BE2C (cell line): ENCODE measurements at regions not wholly inside any gene's neighbourhood (a gene's known extent, or its start where the extent isn't known, plus 50 kb on each side); places are given as distances from the start of the nearest gene placed in this dataset.
"Not testable (repeated sequence)": the region's sequence is repeated elsewhere in the genome, so short reads cannot be mapped to it uniquely, and the experiment has no call there.

Experiments used
- DNase-seq: peaks from one replicate; pipeline ENCODE4 v3.0.0-alpha.2; 2020
- H3K27me3 ChIP-seq: fragments of 250-450 bp; sonication (Bioruptor Pico); 2 replicates; pipeline ENCODE4 v1.5.1; 2020; ENCODE audit warnings: mild to moderate bottlenecking
- H3K36me3 ChIP-seq: fragments of 250-450 bp; sonication (Bioruptor Pico); 2 replicates; pipeline ENCODE4 v1.5.1; 2020; ENCODE audit warnings: mild to moderate bottlenecking
- H3K4me1 ChIP-seq: fragments of 250-450 bp; sonication (Bioruptor Pico); 2 replicates; pipeline ENCODE4 v1.5.1; 2020
- H3K4me3 ChIP-seq: 2 replicates; pipeline ENCODE4 v1.5.1; 2011; ENCODE audit warnings: low read depth, low read length
- H3K9me3 ChIP-seq: fragments of 250-450 bp; sonication (Bioruptor Pico); 2 replicates; pipeline ENCODE4 v1.5.1; 2020
- CTCF ChIP-seq: IDR thresholded peaks from 2 replicates; pipeline ENCODE4 v1.5.1; 2012; ENCODE audit warnings: mild to moderate bottlenecking, low read depth, low read length

DNA sequence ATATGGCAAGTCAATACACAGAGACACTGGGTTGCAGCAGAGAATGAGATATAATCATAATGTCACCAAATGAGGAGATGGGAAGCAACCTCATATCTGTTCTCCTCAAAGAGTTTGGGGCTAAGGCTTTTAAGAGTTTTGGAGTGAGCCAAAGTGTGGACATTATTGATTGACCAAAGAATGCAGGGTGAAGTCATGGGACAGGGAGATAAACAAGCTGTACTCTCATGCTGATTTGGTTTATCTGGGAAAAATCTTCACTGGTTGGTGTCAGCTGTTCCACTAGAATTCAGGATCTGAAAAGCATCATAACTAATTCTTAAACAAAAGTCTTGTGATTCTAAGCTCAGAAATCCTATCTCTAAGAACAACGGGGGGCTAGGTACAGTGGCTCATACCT lies 585.9 kb upstream of the NRP1 start:
- DNase-seq, result no peak
- Histone ChIP-seq H3K4me3 (no peak overlapping the region), H3K36me3 (no peaks in the 10 kb centered on the region), H3K9me3 (no peaks in the 10 kb centered on the region), H3K27me3 (no peaks in the 10 kb centered on the region), H3K4me1 (no peaks in the 10 kb centered on the region)
- TF ChIP-seq CTCF, result no peak

DNA sequence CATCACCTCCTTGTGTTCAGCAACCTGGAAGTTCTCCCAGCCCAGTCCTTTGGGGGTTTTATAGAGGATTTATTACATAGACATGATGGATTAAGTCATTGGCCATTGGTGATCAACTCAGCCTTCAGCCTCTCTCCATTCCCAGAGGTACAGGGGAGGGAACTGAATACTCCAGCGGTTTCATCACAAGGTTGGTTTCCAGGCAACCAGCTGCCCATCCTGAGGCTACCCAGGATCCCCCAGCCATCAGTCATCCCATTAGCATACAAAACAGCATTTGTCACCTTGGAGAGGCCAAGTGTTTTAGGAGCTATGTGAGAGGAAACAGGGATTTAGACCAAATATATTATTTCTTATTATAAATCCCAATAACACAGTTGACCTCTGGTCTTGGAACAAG lies 584.8 kb upstream of the NRP1 start:
- no peak overlapping the region for H3K4me3 ChIP-seq
- no peak for DNase-seq
- no peak for TF ChIP-seq CTCF

GRCh38 chr10:33917069-33917780 lies 582.8 kb upstream of the NRP1 start:
- TF ChIP-seq CTCF, result no peak
- no peaks in the 10 kb centered on the region for H3K9me3 ChIP-seq

More for the DNA sequence above, 584.8 kb upstream of the NRP1 start:
- Histone ChIP-seq H3K4me1 (no peaks in the 10 kb centered on the region), H3K9me3 (no peaks in the 10 kb centered on the region), H3K27me3 (no peaks in the 10 kb centered on the region), H3K36me3 (no peaks in the 10 kb centered on the region)

GRCh38 chr10:33914746-33915145 lies 580.3 kb upstream of the NRP1 start:
- Histone ChIP-seq H3K4me3 (no peak overlapping the region), H3K9me3 (no peaks in the 10 kb centered on the region), H3K36me3 (no peaks in the 10 kb centered on the region), H3K27me3 (no peaks in the 10 kb centered on the region), H3K4me1 (no peaks in the 10 kb centered on the region)
- DNase-seq, result no peak
- no peak for TF ChIP-seq CTCF

More at GRCh38 chr10:33917069-33917780, 582.8 kb upstream of the NRP1 start:
- Histone ChIP-seq H3K36me3 (no peaks in the 10 kb centered on the region), H3K4me3 (no peak overlapping the region), H3K27me3 (no peaks in the 10 kb centered on the region), H3K4me1 (no peaks in the 10 kb centered on the region)
- DNase-seq, result no peak

GRCh38 chr10:33913194-33913593 lies 578.7 kb upstream of the NRP1 start:
- Histone ChIP-seq H3K9me3 (no peaks in the 10 kb centered on the region), H3K27me3 (no peaks in the 10 kb centered on the region), H3K4me1 (no peaks in the 10 kb centered on the region), H3K36me3 (no peaks in the 10 kb centered on the region), H3K4me3 (no peak overlapping the region)
- TF ChIP-seq CTCF, result no peak
- no peak for DNase-seq

DNA sequence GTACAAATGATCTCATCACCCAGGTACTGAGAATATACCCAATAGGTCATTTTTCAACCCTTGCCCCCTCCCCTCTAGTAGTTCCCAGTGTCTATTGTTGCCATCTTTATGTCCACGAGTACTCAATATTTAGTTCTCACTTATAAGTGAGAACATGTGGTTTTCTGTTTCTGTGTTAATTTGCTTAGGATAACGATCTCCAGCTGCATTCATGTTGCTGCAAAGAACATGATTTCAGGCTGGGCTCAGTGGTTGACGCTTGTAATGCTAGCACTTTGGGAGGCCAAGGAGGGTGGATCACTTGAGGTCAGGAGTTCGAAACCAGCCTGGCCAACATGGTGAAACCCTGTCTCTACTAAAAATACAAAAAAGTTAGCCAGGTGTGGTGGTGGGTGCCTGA lies 575.0 kb upstream of the NRP1 start:
- not testable (repeated sequence) for H3K4me3 ChIP-seq, H3K36me3 ChIP-seq, H3K9me3 ChIP-seq, DNase-seq, H3K27me3 ChIP-seq, H3K4me1 ChIP-seq
